Vagina (tissue), 2 donors: ENCODE measurements at regions not wholly inside any gene's neighbourhood (a gene's known extent, or its start where the extent isn't known, plus 50 kb on each side); places are given as distances from the start of the nearest gene placed in this dataset.

Experiments used
- DNase-seq, 2 donors: peaks; one replicate each; pipeline ENCODE4 v3.0.0-alpha.2; 2017; ENCODE audit errors: extremely low spot score in 2 of 2
- H3K27ac ChIP-seq: fragments of 200-600 bp; sonication (generic); one replicate; pipeline ENCODE4 v1.5.1; 2019
- H3K27me3 ChIP-seq: fragments of 200-600 bp; sonication (generic); one replicate; pipeline ENCODE4 v1.5.1; 2019
- H3K36me3 ChIP-seq, 2 donors: fragments of 200-600 bp; sonication (generic); one replicate each; pipeline ENCODE4 v1.5.1; 2017 to 2019
- H3K4me1 ChIP-seq: fragments of 200-600 bp; sonication (generic); one replicate; pipeline ENCODE4 v1.5.1; 2019
- H3K4me3 ChIP-seq, 2 donors: fragments of 200-600 bp; sonication (generic); 1 replicate in 1 of 2; 2 replicates in 1 of 2; pipeline ENCODE4 v1.5.1; 2016 to 2019
- H3K9me3 ChIP-seq: fragments of 200-600 bp; sonication (generic); one replicate; pipeline ENCODE4 v1.5.1; 2019
- CTCF ChIP-seq, 3 experiments: fragments of 450-650 bp in 2 of 3; fragments of 200-600 bp in 1 of 3; sonication (generic) in 1 of 3; IDR thresholded peaks; one replicate each; pipeline ENCODE4 v1.5.1; 2017 to 2019; ENCODE audit warnings: antibody characterized with exemption in 3 of 3, mild to moderate bottlenecking in 2 of 3, moderate library complexity in 2 of 3
- POLR2A ChIP-seq, 2 donors: fragments of 450-650 bp; IDR thresholded peaks; one replicate each; pipeline ENCODE4 v1.6.1; 2017; ENCODE audit warnings: antibody characterized with exemption in 2 of 2, mild to moderate bottlenecking in 2 of 2, moderate library complexity in 2 of 2
- POLR2AphosphoS5 ChIP-seq, 2 donors: sonication (generic); formaldehyde crosslinking; IDR thresholded peaks; one replicate each; pipeline ENCODE4 v1.9.0; 2017; ENCODE audit warnings: antibody characterized with exemption in 2 of 2, mild to moderate bottlenecking in 2 of 2, low read depth in 1 of 2; ENCODE audit not compliant: insufficient read depth in 1 of 2
- intact Hi-C: fragments of 100-400 bp; cut with DNase I; formaldehyde crosslinking; loops from one replicate; pipeline ENCODE4 v1.15.1; 2023

DNA sequence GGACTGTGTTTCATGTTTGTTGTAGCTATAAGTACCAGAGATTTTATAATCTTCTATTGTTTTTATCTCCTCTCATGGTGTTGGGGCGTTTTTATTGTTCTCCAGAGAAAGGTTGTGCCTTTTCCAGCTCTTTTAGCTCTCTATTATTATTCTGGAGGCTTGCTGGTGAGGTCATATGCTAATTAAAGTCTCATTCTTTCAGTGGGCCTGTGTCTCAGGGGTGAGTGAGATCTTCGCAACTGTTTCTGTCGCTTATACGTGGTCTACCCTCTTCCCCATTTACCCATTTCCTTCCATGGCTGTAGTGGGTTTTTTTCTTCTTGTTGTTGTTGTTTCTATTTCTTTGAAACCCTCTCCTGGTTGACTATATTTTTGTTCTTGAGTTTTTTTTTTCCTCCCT is 584.9 kb downstream of the TMEM182 start:
- H3K4me1 ChIP-seq, result no peaks in the 10 kb centered on the region
- H3K9me3 ChIP-seq, result no peaks in the 10 kb centered on the region
- TF ChIP-seq POLR2A (IDR thresholded peaks at IDR 0.05), result no peak
- no peak for TF ChIP-seq POLR2AphosphoS5 (IDR thresholded peaks at IDR 0.05; ENCODE audit: insufficient read depth in 1 of 2, low read depth in 1 of 2)
- TF ChIP-seq CTCF (IDR thresholded peaks at IDR 0.05), result no peak
- DNase-seq, result no peak
- intact Hi-C loops, result no loop called here
- H3K4me3 ChIP-seq, result no peak overlapping the region
- H3K36me3 ChIP-seq, result no peaks in the 10 kb centered on the region
- no peaks in the 10 kb centered on the region for H3K27me3 ChIP-seq
- no peak overlapping the region for H3K27ac ChIP-seq

GRCh38 chr2:103353774-103354173 is 591.9 kb downstream of the TMEM182 start:
- no peak for TF ChIP-seq POLR2AphosphoS5 (IDR thresholded peaks at IDR 0.05; ENCODE audit: insufficient read depth in 1 of 2, low read depth in 1 of 2)
- no peak for TF ChIP-seq CTCF (IDR thresholded peaks at IDR 0.05)
- TF ChIP-seq POLR2A (IDR thresholded peaks at IDR 0.05), result no peak
- intact Hi-C loops, result no loop called here
- DNase-seq, result no peak
- Histone ChIP-seq H3K27me3 (no peaks in the 10 kb centered on the region), H3K4me3 (no peak overlapping the region), H3K4me1 (no peaks in the 10 kb centered on the region), H3K27ac (no peak overlapping the region), H3K36me3 (no peaks in the 10 kb centered on the region), H3K9me3 (no peaks in the 10 kb centered on the region)

- no peak overlapping the region for H3K27ac ChIP-seq
- intact Hi-C loops, result no loop called here
- no peaks in the 10 kb centered on the region for H3K36me3 ChIP-seq
- no peaks in the 10 kb centered on the region for H3K27me3 ChIP-seq
- no peak for TF ChIP-seq POLR2AphosphoS5 (IDR thresholded peaks at IDR 0.05; ENCODE audit: insufficient read depth in 1 of 2, low read depth in 1 of 2)
- H3K4me3 ChIP-seq, result no peak overlapping the region
- H3K4me1 ChIP-seq, result no peaks in the 10 kb centered on the region
- no peak for DNase-seq
- no peaks in the 10 kb centered on the region for H3K9me3 ChIP-seq
Measured at GRCh38 chr2:103355287-103355686, 593.5 kb downstream of the TMEM182 start.

DNA sequence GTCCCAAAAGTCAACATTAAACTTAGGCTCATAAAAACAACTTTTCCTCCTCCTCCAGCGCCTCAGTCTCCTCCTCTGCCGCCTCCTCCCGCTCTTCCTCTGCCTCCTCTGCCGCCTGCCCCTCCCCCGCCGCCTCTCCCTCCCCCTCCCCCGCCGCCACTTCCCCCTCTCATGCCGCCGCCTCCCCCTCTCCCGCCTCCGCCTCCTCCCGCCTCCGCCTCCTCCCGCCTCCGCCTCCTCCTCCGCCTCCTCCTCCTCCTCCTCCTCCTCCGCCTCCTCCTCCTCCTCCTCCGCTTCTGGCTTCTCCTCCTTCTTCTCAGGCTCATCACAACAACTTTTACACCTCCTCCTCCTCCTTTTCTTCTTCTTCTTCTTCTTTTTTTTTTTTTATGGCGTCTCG is 599.9 kb downstream of the TMEM182 start:
- intact Hi-C loops, result no loop called here
- Histone ChIP-seq H3K4me1 (no peaks in the 10 kb centered on the region), H3K9me3 (no peaks in the 10 kb centered on the region), H3K36me3 (no peaks in the 10 kb centered on the region), H3K27me3 (no peaks in the 10 kb centered on the region), H3K27ac (no peak overlapping the region), H3K4me3 (no peak overlapping the region)
- DNase-seq, result no peak
- TF ChIP-seq POLR2AphosphoS5 (IDR thresholded peaks at IDR 0.05; ENCODE audit: insufficient read depth in 1 of 2, low read depth in 1 of 2) (no peak), CTCF (IDR thresholded peaks at IDR 0.05) (no peak), POLR2A (IDR thresholded peaks at IDR 0.05) (no peak)

DNA sequence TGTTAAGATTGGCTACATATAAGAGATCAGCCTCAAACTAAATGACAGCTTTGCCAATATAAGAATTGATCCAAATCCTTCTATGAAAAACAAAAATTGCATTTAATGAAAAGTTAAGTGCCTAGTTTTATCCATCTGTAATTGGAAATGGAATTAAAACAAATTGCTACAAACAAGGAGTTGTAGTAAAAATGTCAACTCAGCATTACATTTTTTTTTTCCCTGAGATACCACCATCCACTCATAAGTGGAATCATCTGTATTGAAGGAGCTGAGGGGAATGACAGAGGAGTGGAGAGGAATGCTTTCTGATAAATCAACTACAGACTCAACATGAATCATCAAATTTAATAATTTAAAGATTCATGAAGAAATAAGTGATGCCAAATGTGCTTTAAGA is 601.8 kb downstream of the TMEM182 start:
- H3K27ac ChIP-seq, result no peak overlapping the region
- H3K4me3 ChIP-seq, result no peak overlapping the region
- TF ChIP-seq CTCF (IDR thresholded peaks at IDR 0.05) (no peak), POLR2A (IDR thresholded peaks at IDR 0.05) (no peak), POLR2AphosphoS5 (IDR thresholded peaks at IDR 0.05; ENCODE audit: insufficient read depth in 1 of 2, low read depth in 1 of 2) (no peak)
- no peak for DNase-seq
- no peaks in the 10 kb centered on the region for H3K36me3 ChIP-seq
- no peaks in the 10 kb centered on the region for H3K27me3 ChIP-seq
- H3K9me3 ChIP-seq, result no peaks in the 10 kb centered on the region
- no peaks in the 10 kb centered on the region for H3K4me1 ChIP-seq
- intact Hi-C loops, result no loop called here

- DNase-seq, result no peak
- no peak overlapping the region for H3K27ac ChIP-seq
- H3K9me3 ChIP-seq, result no peaks in the 10 kb centered on the region
- no peaks in the 10 kb centered on the region for H3K27me3 ChIP-seq
- H3K36me3 ChIP-seq, result no peaks in the 10 kb centered on the region
- no peaks in the 10 kb centered on the region for H3K4me1 ChIP-seq
- intact Hi-C loops, result no loop called here
- TF ChIP-seq POLR2AphosphoS5 (IDR thresholded peaks at IDR 0.05; ENCODE audit: insufficient read depth in 1 of 2, low read depth in 1 of 2) (no peak), CTCF (IDR thresholded peaks at IDR 0.05) (no peak), POLR2A (IDR thresholded peaks at IDR 0.05) (no peak)
- no peak overlapping the region for H3K4me3 ChIP-seq
Measured at GRCh38 chr2:103364177-103364576, 602.3 kb downstream of the TMEM182 start.
